HCT116 (cell line): ENCODE measurements at regions not wholly inside any gene's neighbourhood (a gene's known extent, or its start where the extent isn't known, plus 50 kb on each side); places are given as distances from the start of the nearest gene placed in this dataset.

Experiments used
- ATAC-seq: fragments of 200-7000 bp; cut with Tn5 transposase; 2 replicates; pipeline ENCODE4 v1.9.1; 2020; ENCODE audit warnings: mild to moderate bottlenecking, moderate library complexity
- BruUV-seq: library from RNA; stranded (reverse); fragments of 400-500 nt; replicated peaks from 2 replicates; lab custom pipeline; 2021; lab: Mats Ljungman, UMichigan
- CTCF ChIA-PET: fragments of 300-600 bp; sonication (Branson Sonifier 250); formaldehyde crosslinking; loops from one replicate; lab custom pipeline; 2021; ENCODE audit warnings: antibody characterized with exemption; lab: Charles Lee
- POLR2A ChIA-PET: fragments of 300-600, 350-600 bp; sonication (Branson Sonifier 250); formaldehyde crosslinking; loops from one replicate; lab custom pipeline; 2021; ENCODE audit warnings: antibody characterized with exemption; lab: Charles Lee
- RAD21 ChIA-PET, 2 experiments: fragments of 300-600 bp; sonication (Branson Sonifier 250); formaldehyde crosslinking; loops; one replicate each; lab custom pipeline; 2023; ENCODE audit warnings: low total read pairs in 2 of 2; ENCODE audit not compliant: uncharacterized antibody in 2 of 2, unreplicated experiment in 2 of 2, low non-redundant PET in 1 of 2; lab: Charles Lee
- DNase-seq: peaks from one replicate; pipeline ENCODE4 v3.0.0-alpha.2; 2010; ENCODE audit warnings: low read depth, low spot score
- H2AFZ ChIP-seq: fragments of 200-600 bp; shearing (Covaris generic), sonication (generic); 2 replicates; pipeline ENCODE4 v1.6.1; 2017; ENCODE audit warnings: low read depth, mixed run types, mixed read lengths, antibody characterized with exemption, low read length; ENCODE audit not compliant: poor library complexity, severe bottlenecking
- H3K27ac ChIP-seq: 2 replicates; pipeline ENCODE4 v1.5.1; 2012; ENCODE audit warnings: low read depth, low read length
- H3K27me3 ChIP-seq: fragments of 200-600 bp; sonication (generic); 2 replicates; pipeline ENCODE4 v1.6.1; 2016; ENCODE audit warnings: mixed run types, low read length, mixed read lengths; ENCODE audit not compliant: insufficient read depth
- H3K36me3 ChIP-seq, 2 experiments: fragments of 200-500 bp in 1 of 2; fragments of 200-600 bp in 1 of 2; sonication (Bioruptor generic) in 1 of 2; sonication (generic) in 1 of 2; 2 replicates each; pipeline versions ENCODE4 v1.5.1 to v1.6.1; 2014 to 2016; ENCODE audit warnings: low read length in 2 of 2, inconsistent platforms in 1 of 2, mixed read lengths in 1 of 2, mixed run types in 1 of 2; ENCODE audit not compliant: insufficient read depth in 2 of 2, control insufficient read depth in 1 of 2
- H3K4me1 ChIP-seq, 2 experiments: fragments of 200-600 bp in 1 of 2; sonication (generic) in 1 of 2; 2 replicates each; pipeline versions ENCODE4 v1.5.1 to v1.6.1; 2012 to 2017; ENCODE audit warnings: low read length in 2 of 2, inconsistent platforms in 1 of 2, mild to moderate bottlenecking in 1 of 2, mixed read lengths in 1 of 2, mixed run types in 1 of 2, moderate library complexity in 1 of 2; ENCODE audit not compliant: insufficient read depth in 2 of 2, control insufficient read depth in 1 of 2
- H3K4me2 ChIP-seq: fragments of 200-600 bp; sonication (generic); 2 replicates; pipeline ENCODE4 v1.6.1; 2017; ENCODE audit warnings: mixed run types, low read length, mixed read lengths
- H3K4me3 ChIP-seq, 2 experiments: fragments of 200-600 bp in 1 of 2; sonication (generic) in 1 of 2; replicated peaks in 1 of 2; 2 replicates each; pipeline ENCODE4 v1.5.1; 2011 to 2016; ENCODE audit warnings: low read length in 2 of 2, control low read depth in 1 of 2, low read depth in 1 of 2, mild to moderate bottlenecking in 1 of 2, mixed read lengths in 1 of 2, mixed run types in 1 of 2
- H3K79me2 ChIP-seq: fragments of 200-600 bp; sonication (generic); 2 replicates; pipeline ENCODE4 v1.6.1; 2017; ENCODE audit warnings: mild to moderate bottlenecking, mixed run types, low read length, moderate library complexity, mixed read lengths; ENCODE audit not compliant: insufficient read depth
- H3K9ac ChIP-seq: fragments of 200-600 bp; sonication (generic); 2 replicates; pipeline ENCODE4 v1.6.1; 2016; ENCODE audit warnings: low read length, mixed read lengths
- H3K9me2 ChIP-seq: fragments of 200-600 bp; sonication (generic), shearing (Covaris generic); 2 replicates; pipeline ENCODE4 v1.6.1; 2017; ENCODE audit warnings: mixed run types, mild to moderate bottlenecking, moderate library complexity; ENCODE audit not compliant: insufficient read depth
- H3K9me3 ChIP-seq, 2 experiments: fragments of 200-500 bp in 1 of 2; fragments of 200-600 bp in 1 of 2; sonication (Bioruptor generic) in 1 of 2; sonication (generic) in 1 of 2; 2 replicates each; pipeline ENCODE4 v1.6.1; 2014 to 2017; ENCODE audit warnings: low read length in 2 of 2, mixed read lengths in 2 of 2, inconsistent platforms in 1 of 2, low read depth in 1 of 2, mild to moderate bottlenecking in 1 of 2, mixed run types in 1 of 2, moderate library complexity in 1 of 2; ENCODE audit not compliant: control insufficient read depth in 1 of 2, insufficient read depth in 1 of 2
- H4K20me1 ChIP-seq: fragments of 200-600 bp; sonication (generic), shearing (Covaris generic); 2 replicates; pipeline ENCODE4 v1.6.1; 2017; ENCODE audit warnings: mixed run types, mild to moderate bottlenecking, moderate library complexity; ENCODE audit not compliant: insufficient read depth
- CBX3 ChIP-seq: IDR thresholded peaks from 2 replicates; pipeline ENCODE4 v1.6.1; 2012; ENCODE audit warnings: low read depth
- EZH2phosphoT487 ChIP-seq: fragments of 200-600 bp; IDR thresholded peaks from 2 replicates; pipeline ENCODE4 v1.6.1; 2018; ENCODE audit warnings: antibody characterized with exemption, borderline replicate concordance
- SIN3A ChIP-seq: IDR thresholded peaks from 2 replicates; pipeline ENCODE4 v1.6.1; 2012; ENCODE audit warnings: low read depth
- SRF ChIP-seq: IDR thresholded peaks from 2 replicates; pipeline ENCODE4 v1.6.1; 2012; ENCODE audit warnings: low read depth
- TCF7L2 ChIP-seq: IDR thresholded peaks from 2 replicates; pipeline ENCODE4 v1.7.0; 2011; ENCODE audit warnings: borderline replicate concordance, inconsistent platforms; ENCODE audit not compliant: insufficient read depth, insufficient read length; ENCODE audit errors: extremely low read depth
- intact Hi-C: fragments of 100-400 bp; cut with micrococcal nuclease; formaldehyde crosslinking; loops from 2 replicates; pipeline ENCODE4 v1.10.0; 2022
- TF ChIP-seq, protein P1 (sequence below): IDR thresholded peaks from 2 replicates; pipeline ENCODE4 v1.6.1; 2012
- TF ChIP-seq, protein P2 (sequence below): IDR thresholded peaks from 2 replicates; pipeline ENCODE4 v1.6.1; 2011; ENCODE audit warnings: mild to moderate bottlenecking, low read length, moderate library complexity; ENCODE audit not compliant: insufficient replicate concordance; ENCODE audit errors: extremely low read depth

DNA sequence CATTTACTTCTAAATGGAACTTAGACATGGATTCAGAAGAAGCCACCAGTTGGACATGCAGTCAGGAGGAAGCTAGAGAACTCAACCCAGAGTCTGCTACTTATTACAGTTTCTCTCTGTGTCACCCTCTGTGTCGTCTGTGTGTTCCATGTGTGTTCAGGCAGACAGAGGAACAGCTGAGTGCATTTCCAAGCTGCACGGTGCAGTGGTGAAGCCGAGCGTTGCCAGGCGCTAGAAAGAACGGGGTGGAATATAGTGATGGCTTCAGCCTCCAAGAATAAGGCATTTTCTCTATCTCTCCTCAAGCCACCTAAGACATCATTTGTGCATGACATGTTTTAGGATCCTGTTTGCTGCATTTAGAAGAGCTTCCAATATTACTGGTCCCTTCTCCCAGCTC, 101.1 kb upstream of the CCL2 start:
- ATAC-seq (no peak), DNase-seq (no peak)
- Histone ChIP-seq H3K4me3 (no peak overlapping the region), H3K79me2 (no peaks in the 10 kb centered on the region), H2AFZ (no peak overlapping the region), H3K9ac (no peak overlapping the region), H3K9me3 (no peaks in the 10 kb centered on the region), H3K9me2 (no peaks in the 10 kb centered on the region), H4K20me1 (no peaks in the 10 kb centered on the region), H3K4me2 (no peak overlapping the region), H3K36me3 (no peaks in the 10 kb centered on the region), H3K27ac (no peak overlapping the region), H3K4me1 (no peaks in the 10 kb centered on the region), H3K27me3 (no peaks in the 10 kb centered on the region)
- ChIA-PET POLR2A (no interaction called here), CTCF (no interaction called here), RAD21 (no interaction called here)
- BruUV-seq, result no TSS peak
- intact Hi-C loops, result no loop called here
- TF ChIP-seq TCF7L2, result no peak
- no peak for TF ChIP-seq SIN3A
- TF ChIP-seq, protein P1, sequence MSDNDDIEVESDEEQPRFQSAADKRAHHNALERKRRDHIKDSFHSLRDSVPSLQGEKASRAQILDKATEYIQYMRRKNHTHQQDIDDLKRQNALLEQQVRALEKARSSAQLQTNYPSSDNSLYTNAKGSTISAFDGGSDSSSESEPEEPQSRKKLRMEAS, result no peak
- TF ChIP-seq EZH2phosphoT487, result no peak
- TF ChIP-seq, protein P2, sequence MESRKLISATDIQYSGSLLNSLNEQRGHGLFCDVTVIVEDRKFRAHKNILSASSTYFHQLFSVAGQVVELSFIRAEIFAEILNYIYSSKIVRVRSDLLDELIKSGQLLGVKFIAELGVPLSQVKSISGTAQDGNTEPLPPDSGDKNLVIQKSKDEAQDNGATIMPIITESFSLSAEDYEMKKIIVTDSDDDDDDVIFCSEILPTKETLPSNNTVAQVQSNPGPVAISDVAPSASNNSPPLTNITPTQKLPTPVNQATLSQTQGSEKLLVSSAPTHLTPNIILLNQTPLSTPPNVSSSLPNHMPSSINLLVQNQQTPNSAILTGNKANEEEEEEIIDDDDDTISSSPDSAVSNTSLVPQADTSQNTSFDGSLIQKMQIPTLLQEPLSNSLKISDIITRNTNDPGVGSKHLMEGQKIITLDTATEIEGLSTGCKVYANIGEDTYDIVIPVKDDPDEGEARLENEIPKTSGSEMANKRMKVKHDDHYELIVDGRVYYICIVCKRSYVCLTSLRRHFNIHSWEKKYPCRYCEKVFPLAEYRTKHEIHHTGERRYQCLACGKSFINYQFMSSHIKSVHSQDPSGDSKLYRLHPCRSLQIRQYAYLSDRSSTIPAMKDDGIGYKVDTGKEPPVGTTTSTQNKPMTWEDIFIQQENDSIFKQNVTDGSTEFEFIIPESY, result no peak
- no peak for TF ChIP-seq SRF
- TF ChIP-seq CBX3, result no peak
